Activated B cell treated with CpG ODN at 0.5 μM for 24 hours (primary cell): ENCODE measurements at regions not wholly inside any gene's neighbourhood (a gene's known extent, or its start where the extent isn't known, plus 50 kb on each side); places are given as distances from the start of the nearest gene placed in this dataset.

ENCODE experiments used
- ATAC-seq: fragments of 200-7000 bp; cut with Tn5 transposase; one replicate; pipeline ENCODE4 v1.10.0; 2021; ENCODE audit warnings: low read depth, mild to moderate bottlenecking, moderate library complexity
- CTCF ChIA-PET: fragments of 350-600 bp; sonication (Branson Sonifier 250); formaldehyde crosslinking; loops from one replicate; lab custom pipeline; 2021; ENCODE audit warnings: antibody characterized with exemption; lab: Charles Lee
- POLR2A ChIA-PET: fragments of 350-600 bp; sonication (Branson Sonifier 250); formaldehyde crosslinking; loops from one replicate; lab custom pipeline; 2021; ENCODE audit warnings: antibody characterized with exemption; lab: Charles Lee
- DNase-seq: peaks from one replicate; pipeline ENCODE4 v3.0.0; 2022
- H3K27ac Mint-ChIP-seq: one replicate; pipeline ENCODE4 v1.8.0; 2020; ENCODE audit warnings: mixed read lengths
- H3K27me3 Mint-ChIP-seq: one replicate; pipeline ENCODE4 v1.8.0; 2021; ENCODE audit warnings: mixed read lengths
- H3K36me3 Mint-ChIP-seq: one replicate; pipeline ENCODE4 v1.8.0; 2021; ENCODE audit warnings: low read depth, mixed read lengths
- H3K4me1 Mint-ChIP-seq: one replicate; pipeline ENCODE4 v1.8.0; 2021; ENCODE audit warnings: mixed read lengths
- H3K4me3 Mint-ChIP-seq: one replicate; pipeline ENCODE4 v1.8.0; 2020; ENCODE audit warnings: mild to moderate bottlenecking, mixed read lengths
- H3K9me3 Mint-ChIP-seq: one replicate; pipeline ENCODE4 v1.8.0; 2020; ENCODE audit warnings: mixed read lengths
- intact Hi-C: fragments of 100-400 bp; cut with micrococcal nuclease; formaldehyde crosslinking; loops from one replicate; pipeline ENCODE4 v1.15.1; 2024
- TF ChIP-seq, protein P1 (sequence below): fragments of 200-600 bp; IDR thresholded peaks from one replicate; pipeline ENCODE4 v1.8.0; 2022; ENCODE audit warnings: antibody characterized with exemption, mild to moderate bottlenecking

DNA sequence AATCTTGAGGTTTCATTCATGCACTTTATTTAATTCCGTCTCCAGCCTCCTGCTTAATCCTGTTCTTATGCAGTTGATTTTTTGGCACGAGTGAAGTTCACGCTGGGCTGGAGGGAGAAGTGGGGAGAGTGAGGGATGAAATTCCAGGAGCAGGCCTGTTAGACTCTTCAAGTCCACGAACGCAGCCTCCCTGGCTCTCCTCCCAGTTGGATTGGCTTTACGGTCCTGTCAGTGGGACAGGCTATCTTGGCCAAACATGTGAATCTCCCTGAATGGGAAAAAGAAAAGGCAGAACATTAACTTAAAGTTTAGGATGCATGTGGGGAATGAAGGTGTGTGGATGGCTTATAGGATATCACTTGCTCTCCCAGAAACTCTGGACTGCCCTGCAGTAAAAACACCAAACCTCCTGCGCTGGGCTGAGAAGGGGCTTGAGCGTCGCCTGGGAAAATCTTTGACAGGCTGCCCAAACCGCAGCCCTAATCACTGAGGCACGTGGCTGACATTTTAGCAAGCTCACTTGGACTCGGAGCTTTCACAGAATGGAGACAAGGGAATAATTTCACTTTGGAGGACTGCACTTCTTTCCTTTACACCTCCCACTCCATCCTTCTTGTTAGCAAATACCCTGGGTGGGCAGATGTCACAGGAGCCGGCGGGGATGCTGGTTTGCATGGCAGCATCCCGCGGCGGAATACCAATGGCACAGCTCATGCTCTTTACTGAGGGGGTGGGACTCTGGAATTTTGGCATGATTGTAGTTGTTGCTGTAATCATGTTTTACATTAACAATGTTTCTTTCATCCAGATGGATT is 93.9 kb downstream of the ACKR3 start:
- Mint-ChIP-seq H3K36me3 (no peaks in the 10 kb centered on the region), H3K9me3 (peaks cover 5% of the 10 kb centered on the region), H3K4me3 (no peak overlapping the region), H3K27me3 (peaks cover 10% of the 10 kb centered on the region), H3K4me1 (no peaks in the 10 kb centered on the region), H3K27ac (no peak overlapping the region)
- CTCF ChIA-PET = no interaction called here
- POLR2A ChIA-PET = no interaction called here
- intact Hi-C loops = no loop called here
- no peak for ATAC-seq
- DNase-seq = no peak
- TF ChIP-seq, protein P1, sequence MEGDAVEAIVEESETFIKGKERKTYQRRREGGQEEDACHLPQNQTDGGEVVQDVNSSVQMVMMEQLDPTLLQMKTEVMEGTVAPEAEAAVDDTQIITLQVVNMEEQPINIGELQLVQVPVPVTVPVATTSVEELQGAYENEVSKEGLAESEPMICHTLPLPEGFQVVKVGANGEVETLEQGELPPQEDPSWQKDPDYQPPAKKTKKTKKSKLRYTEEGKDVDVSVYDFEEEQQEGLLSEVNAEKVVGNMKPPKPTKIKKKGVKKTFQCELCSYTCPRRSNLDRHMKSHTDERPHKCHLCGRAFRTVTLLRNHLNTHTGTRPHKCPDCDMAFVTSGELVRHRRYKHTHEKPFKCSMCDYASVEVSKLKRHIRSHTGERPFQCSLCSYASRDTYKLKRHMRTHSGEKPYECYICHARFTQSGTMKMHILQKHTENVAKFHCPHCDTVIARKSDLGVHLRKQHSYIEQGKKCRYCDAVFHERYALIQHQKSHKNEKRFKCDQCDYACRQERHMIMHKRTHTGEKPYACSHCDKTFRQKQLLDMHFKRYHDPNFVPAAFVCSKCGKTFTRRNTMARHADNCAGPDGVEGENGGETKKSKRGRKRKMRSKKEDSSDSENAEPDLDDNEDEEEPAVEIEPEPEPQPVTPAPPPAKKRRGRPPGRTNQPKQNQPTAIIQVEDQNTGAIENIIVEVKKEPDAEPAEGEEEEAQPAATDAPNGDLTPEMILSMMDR = no peak

DNA sequence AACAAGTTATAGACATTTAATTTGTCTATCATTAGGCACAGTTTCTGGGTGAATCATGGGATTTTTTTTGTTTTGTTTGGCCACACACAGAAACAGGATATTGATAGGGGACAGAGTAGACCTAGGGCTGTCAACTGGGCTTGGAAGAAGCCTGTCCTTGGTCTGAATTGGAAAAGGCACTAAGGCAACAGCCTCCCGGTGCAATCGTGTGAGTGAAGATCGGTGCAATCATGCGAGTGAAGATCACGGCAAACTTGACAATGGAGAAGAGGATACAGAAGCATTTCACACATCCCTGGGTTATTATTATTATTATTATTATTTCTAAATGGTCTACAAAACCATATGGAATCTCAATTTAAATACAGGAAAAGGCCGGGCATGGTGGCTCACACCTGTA is 94.5 kb downstream of the ACKR3 start:
- intact Hi-C loops = no loop called here
- DNase-seq (no peak), ATAC-seq (no peak)
- Mint-ChIP-seq H3K27me3 (peaks cover 10% of the 10 kb centered on the region), H3K9me3 (peaks cover 5% of the 10 kb centered on the region), H3K4me1 (no peaks in the 10 kb centered on the region), H3K27ac (no peak overlapping the region), H3K4me3 (no peak overlapping the region), H3K36me3 (no peaks in the 10 kb centered on the region)
- ChIA-PET POLR2A (no interaction called here), CTCF (no interaction called here)
- TF ChIP-seq, protein P1 = no peak

DNA sequence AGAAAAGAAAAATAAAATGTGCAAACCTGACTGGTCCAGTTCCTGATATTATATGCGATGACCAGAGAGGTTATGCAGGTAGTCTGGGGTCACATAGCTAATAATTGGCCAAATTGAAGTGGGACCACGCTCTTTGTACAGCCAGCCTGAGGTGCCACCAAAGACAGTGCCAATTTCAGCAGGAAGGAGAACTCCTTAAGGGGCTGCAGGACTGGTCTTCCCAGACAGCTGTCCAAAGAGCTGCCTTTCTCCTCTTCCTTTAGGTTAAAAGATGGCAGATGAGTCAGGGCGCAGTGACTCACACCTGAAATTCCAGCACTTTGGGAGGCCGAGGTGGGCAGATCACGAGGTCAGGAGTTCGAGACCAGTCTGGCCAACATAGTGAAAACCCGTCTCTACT is 95.5 kb downstream of the ACKR3 start:
- Mint-ChIP-seq H3K9me3 (peaks cover 5% of the 10 kb centered on the region), H3K36me3 (no peaks in the 10 kb centered on the region), H3K4me1 (no peaks in the 10 kb centered on the region), H3K27ac (no peak overlapping the region), H3K4me3 (no peak overlapping the region), H3K27me3 (peaks cover 5% of the 10 kb centered on the region)
- ChIA-PET CTCF (no interaction called here), POLR2A (no interaction called here)
- TF ChIP-seq, protein P1 = no peak
- no peak for ATAC-seq
- intact Hi-C loops = no loop called here
- no peak for DNase-seq

DNA sequence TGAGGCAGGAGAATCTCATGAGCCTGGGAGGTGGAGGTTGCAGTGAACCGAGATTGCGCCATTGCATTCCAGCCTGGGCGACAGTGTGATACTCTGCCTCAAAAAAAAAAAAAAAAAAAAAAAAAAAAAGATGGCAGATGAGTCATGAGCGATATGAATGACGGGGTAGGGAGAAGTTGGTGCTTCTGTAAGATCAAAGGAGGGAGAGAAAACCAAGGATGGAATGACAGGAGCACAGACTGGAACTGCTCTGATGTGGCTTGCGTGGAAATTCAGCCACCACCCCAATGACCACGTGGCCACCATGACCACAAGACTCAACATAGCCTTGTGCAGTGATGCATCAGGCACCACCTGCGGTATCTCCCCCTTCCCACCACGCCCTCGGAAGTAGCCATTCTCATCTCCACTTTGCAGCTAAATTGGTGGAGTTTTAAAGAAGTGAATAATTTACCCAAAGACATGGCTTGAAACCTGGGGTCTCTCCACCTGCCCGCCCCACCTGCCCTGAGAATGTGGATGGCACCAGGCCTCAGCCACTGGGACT is 96.0 kb downstream of the ACKR3 start:
- DNase-seq = no peak
- no peak for ATAC-seq
- H3K4me3 Mint-ChIP-seq = no peak overlapping the region
- no peak overlapping the region for H3K27ac Mint-ChIP-seq
- TF ChIP-seq, protein P1 = no peak
- ChIA-PET POLR2A (no interaction called here), CTCF (no interaction called here)
- no peaks in the 10 kb centered on the region for H3K36me3 Mint-ChIP-seq
- no peaks in the 10 kb centered on the region for H3K4me1 Mint-ChIP-seq
- intact Hi-C loops = no loop called here
- H3K27me3 Mint-ChIP-seq = peaks cover 5% of the 10 kb centered on the region
- H3K9me3 Mint-ChIP-seq = peaks cover 5% of the 10 kb centered on the region

DNA sequence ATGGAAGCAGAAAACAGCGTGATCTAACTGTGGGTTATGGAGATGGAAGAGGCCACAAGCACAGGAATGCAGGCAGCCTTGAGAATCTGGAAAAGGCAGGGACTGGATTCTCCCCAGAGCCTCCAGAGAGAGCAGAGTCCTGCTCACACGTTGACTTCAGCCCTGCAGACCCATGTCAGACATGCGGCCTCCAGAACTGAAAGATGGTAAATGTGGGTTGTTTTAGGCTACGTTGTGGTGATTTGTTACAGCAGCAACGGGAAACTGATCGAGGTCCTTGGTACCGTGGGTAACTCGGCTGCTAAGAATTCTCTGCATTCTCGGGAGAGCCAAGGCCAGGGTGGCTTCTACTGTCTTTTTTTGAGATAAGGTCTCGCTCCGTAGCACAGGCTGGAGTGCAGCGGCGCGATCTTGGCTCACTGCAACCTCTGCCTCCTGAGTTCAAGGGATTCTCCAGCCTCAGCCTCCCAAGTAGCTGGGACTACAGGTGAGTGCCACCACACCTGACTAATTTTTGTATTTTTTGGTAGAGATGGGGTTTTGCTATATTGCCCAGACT is 97.1 kb downstream of the ACKR3 start:
- Mint-ChIP-seq H3K4me1 (no peaks in the 10 kb centered on the region), H3K36me3 (no peaks in the 10 kb centered on the region), H3K4me3 (no peak overlapping the region), H3K27me3 (peaks cover 6% of the 10 kb centered on the region), H3K9me3 (peaks cover 5% of the 10 kb centered on the region), H3K27ac (no peak overlapping the region)
- ATAC-seq (no peak), DNase-seq (no peak)
- ChIA-PET CTCF (no interaction called here), POLR2A (no interaction called here)
- TF ChIP-seq, protein P1 = no peak
- intact Hi-C loops = no loop called here
